ENCODE measurements at regions not wholly inside any gene's neighbourhood (a gene's known extent, or its start where the extent isn't known, plus 50 kb on each side); places are given as distances from the start of the nearest gene placed in this dataset.

GRCh38 chr2:64704161-64704560 lies 50.4 kb upstream of the SERTAD2 start:
- DNase-seq = no peak

DNA sequence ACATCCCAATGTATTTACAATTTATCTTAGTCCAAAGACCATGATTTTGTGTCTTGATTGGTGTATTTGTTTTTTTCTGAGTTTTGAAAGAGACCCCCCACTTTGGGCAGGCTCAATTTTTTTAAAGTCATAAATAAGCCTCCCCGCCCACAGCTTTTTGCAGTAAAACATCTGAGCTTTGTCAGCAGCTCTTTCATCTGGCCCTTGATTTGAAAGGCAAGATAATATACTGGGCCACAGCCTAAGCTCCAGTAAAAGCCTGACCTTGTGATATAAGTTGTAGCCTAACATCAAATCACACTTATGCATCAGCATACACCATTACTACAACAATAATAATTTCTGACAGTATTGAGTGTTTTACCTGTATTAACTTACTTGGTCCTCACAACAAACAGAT lies 51.3 kb upstream of the SERTAD2 start:
- DNase-seq = no peak

DNA sequence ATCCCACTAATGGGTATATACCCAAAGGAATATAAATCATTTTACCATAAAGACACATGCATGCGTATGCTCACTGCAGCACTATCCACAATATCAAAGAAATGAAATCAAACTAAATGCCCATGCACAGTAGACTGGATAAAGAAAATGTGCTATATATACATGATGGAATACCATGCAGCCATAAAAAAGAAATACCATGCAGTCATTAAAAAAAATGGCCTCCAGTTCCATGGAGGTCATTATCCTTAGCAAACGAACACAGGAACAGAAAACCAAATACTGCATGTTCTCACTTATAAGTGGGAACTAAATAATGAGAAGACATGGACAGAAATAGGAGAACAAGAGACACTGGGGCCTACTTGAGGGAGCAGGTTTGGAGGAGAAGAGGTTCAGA lies 53.6 kb upstream of the SERTAD2 start:
- no peak for DNase-seq

DNA sequence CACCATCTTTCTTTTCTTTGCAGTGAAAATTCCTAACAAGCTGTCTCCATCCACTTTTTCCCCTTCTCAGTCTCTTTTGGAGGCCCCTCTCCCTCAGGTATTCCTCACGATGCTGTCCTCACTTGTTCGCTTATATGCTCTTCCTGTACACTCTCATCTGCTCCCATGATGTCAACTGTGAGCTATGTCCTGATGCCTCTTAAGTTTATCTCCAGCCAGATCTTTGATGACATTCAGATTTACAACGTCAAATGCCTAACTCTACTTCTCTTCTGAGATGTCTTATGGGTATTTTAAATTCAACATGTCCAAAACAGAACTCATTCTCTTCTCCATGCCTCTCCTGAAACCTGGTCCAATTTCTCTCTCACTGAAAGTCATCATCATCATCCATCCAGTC lies 55.1 kb upstream of the SERTAD2 start:
- no peak for DNase-seq

DNA sequence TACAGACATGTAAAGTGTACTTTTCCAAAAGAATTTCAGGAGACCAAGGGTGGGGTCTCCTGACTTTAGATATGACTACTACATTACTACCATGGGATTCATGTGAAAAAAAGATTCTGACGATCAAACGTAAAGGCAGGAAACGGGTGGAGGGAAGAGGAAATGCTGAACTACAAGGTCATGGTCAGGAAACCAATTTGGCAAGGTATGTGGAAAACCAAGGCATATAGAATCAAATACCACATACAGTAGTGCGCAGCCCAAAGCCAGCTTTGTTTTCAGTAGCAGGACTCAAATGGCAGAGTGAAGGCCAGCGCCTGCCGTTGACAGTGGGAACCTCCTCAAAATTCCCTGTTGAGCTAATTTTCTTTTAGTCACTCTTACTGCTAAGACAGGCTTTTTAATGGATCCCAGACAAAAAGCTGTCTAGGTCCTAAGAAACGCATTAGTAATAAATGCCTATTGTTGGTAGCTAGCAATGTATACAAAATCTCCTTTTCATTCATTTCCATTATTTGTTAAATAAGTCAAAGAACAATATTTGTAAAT lies 57.6 kb upstream of the SERTAD2 start:
- DNase-seq = no peak

GRCh38 chr2:64713686-64714085 lies 60.0 kb upstream of the SERTAD2 start:
- DNase-seq = no peak

GRCh38 chr2:64716569-64716968 lies 62.9 kb upstream of the SERTAD2 start:
- DNase-seq = no peak

DNA sequence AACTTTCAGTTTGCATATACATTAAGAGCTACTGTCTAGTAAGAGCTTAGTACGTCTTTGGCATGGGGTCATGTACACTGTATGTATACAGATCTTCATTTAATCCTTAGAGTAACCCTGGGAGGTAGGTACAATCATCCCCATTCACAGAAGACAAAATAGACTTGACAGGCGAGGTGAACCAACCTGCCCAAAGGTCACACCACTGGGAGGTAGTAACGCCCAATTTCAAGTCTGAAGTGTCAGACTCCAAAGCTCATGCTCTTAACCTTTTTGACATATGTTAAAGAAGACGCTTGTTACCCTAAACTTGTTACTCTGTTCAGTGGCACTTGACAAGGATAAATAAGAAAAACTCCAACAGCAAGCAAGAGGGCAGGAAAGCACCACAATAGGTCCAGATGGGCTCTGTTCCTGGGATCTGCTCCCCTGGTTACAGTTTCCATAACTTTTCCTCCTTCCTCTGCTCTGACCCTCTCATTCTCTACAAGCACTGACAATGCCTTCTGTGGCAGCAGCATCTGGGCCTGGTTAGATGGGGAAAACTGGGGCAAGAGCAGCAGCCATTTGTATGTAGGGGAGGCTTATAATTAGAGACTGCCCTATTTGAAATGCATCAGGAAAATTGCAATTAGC lies 64.7 kb upstream of the SERTAD2 start:
- DNase-seq = no peak

DNA sequence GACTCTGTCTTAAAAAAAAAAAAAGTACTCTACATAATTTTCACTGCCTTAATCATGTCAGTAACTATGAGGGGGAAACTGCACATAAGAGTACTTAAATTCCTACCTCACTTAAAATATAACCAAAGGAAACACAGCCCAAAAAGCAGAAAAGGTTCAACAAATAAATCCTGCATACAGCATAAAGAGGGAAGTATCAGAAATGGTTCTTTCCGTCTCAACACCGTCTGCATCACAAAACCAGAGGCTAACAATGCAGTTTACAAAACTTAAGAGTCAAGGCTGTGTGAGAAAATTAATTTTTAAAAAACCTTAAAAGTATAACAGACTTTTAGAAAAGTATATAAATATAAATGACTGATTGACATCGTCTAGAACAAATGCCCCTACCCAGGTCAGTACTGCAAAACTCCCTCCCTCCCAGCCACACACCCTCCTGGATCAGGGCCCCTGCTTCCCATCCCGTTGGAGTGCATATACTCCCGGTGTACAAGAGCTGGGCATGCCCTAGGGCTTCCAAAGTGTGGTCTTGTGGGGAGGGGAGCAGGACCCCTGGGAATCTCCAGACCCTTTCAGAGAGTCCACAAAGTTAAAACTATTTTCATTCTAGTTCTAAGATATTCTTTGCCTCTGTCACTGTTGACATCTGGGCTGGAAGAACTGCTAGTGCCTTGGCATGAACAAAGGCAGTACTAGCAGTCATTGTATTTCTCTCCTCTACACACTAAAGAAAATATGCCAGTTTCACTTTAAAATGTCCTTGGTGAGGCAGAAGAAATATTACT lies 67.0 kb upstream of the SERTAD2 start:
- no peak for DNase-seq

- no peak for DNase-seq
These were observed 67.6 kb upstream of the SERTAD2 start for GRCh38 chr2:64721320-64721623.

- no peak for DNase-seq
These were observed 68.8 kb upstream of the SERTAD2 start for GRCh38 chr2:64722291-64723044.

DNA sequence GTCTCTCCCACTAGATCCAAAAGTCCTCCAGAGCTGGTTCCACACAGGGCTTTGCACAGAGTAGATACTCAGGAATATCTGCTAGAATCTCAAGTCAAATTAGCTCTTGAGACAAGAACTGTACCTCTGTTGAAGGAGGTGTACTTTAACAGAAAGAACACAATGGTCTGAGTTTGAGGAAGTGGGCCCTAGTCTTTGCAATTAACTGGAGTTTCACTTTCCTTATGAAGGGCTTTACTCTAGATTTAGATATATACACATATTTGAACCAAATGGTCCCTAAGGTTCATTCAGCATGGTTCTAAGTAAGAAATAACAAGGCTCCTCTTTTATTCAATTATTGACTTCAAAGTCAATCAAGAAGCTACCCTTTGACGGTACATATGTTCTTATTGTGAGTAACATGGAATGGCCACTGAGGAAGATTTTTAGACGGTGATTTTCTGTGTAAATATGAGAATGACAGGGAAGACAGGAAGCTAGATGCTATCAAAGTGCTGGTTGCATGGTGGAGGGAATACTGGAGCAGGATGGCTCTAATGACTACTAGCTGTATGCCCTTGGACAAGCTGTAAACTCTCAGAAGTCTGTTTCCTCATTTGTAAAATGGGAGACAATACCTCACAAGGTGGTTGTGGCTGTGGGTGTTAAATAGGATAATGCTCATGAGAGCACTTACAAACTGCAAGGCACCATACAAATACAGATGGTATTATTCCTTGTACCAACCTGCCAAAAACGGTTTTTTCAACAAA lies 73.5 kb upstream of the SERTAD2 start:
- DNase-seq = no peak

GRCh38 chr2:64727843-64728463 lies 74.2 kb upstream of the SERTAD2 start:
- DNase-seq = no peak

- peak; percentile 55 for DNase-seq
These were observed 77.0 kb upstream of the SERTAD2 start for GRCh38 chr2:64730551-64731262.

GRCh38 chr2:64731263-64731643 lies 77.5 kb upstream of the SERTAD2 start:
- DNase-seq = no peak

DNA sequence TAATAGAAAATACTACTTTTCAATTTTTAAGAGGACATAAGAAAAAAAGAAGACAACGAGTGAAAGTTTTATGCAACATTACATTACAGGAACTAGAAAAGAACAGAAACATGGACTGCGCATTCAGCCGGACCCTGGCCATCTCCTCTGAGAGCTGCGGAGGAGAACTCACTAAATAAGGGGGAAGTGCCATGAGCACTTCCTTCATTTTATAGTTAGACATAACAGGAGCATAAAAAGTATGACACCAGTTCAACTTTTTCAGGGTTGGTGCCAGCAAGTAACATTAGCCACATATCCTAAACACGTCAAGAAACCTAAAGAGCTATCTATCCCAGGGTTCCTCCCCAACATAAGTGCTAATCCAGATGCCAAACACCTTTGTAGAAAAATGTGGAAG lies 78.0 kb upstream of the SERTAD2 start:
- no peak for DNase-seq

- DNase-seq = no peak
These were observed 78.4 kb upstream of the SERTAD2 start for GRCh38 chr2:64732146-64732545.

DNA sequence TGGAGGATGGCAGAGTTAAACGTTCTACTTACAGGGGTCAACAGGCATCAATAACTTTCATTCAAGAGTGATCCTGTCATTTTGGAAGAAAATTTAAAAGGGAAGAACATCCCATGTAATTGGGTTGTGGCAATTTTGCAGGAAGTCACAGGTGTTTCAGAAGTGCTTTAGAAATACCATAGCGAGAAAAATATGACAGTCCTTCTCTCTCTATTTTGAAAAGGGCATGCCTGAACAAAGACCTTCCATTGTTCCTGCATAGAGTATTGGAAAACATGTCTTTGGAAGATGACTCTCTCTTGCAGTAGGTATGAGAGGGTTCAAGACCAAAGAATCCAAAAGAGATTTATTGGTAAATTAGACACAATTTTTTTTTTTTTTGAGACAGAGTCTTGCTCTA lies 81.8 kb upstream of the SERTAD2 start:
- DNase-seq = no peak

- DNase-seq = no peak
These were observed 83.8 kb upstream of the SERTAD2 start for GRCh38 chr2:64737547-64737946.

GRCh38 chr2:64738026-64738425 lies 84.3 kb upstream of the SERTAD2 start:
- DNase-seq = no peak

- DNase-seq = no peak
These were observed 89.0 kb upstream of the SERTAD2 start for GRCh38 chr2:64742678-64743077.

- no peak for DNase-seq
These were observed 90.1 kb upstream of the SERTAD2 start for GRCh38 chr2:64743739-64744330.

Measured in NCI-H446 treated with DMSO at 0.1 percent for 48 hours (cell line).